ENCODE measurements at regions not wholly inside any gene's neighbourhood (a gene's known extent, or its start where the extent isn't known, plus 50 kb on each side); places are given as distances from the start of the nearest gene placed in this dataset.

GRCh38 chr1:230507236-230507635 is 81.1 kb upstream of the PGBD5 start:
- Histone ChIP-seq H3K27me3 (replicated peaks; ENCODE audit: insufficient read depth) (no peaks in the 10 kb centered on the region), H3K4me1 (replicated peaks) (no peaks in the 10 kb centered on the region), H3K27ac (no peak overlapping the region), H3K4me3 (no peak overlapping the region), H3K36me3 (no peaks in the 10 kb centered on the region), H3K9me3 (no peaks in the 10 kb centered on the region)
- intact Hi-C loops (cut with DNase I): no loop called here
- 86% methylated on average over 2 of the region's 2 CpGs for whole genome bisulfite sequencing
- no peak for TF ChIP-seq POLR2AphosphoS5 (IDR thresholded peaks at IDR 0.05)
- no peak for TF ChIP-seq POLR2A (IDR thresholded peaks at IDR 0.05)
- TF ChIP-seq CTCF (IDR thresholded peaks at IDR 0.05): no peak
- no peak for DNase-seq (ENCODE audit: low spot score)

- 71% methylated on average over 3 of the region's 3 CpGs for WGBS
- DNase-seq (ENCODE audit: low spot score): no peak
- H3K4me3 ChIP-seq: no peak overlapping the region
Observed at GRCh38 chr1:230506451-230506850, 80.3 kb upstream of the PGBD5 start.

GRCh38 chr1:230504310-230504709 is 78.2 kb upstream of the PGBD5 start:
- TF ChIP-seq CTCF (IDR thresholded peaks at IDR 0.05) (no peak), POLR2A (IDR thresholded peaks at IDR 0.05) (no peak), POLR2AphosphoS5 (IDR thresholded peaks at IDR 0.05) (no peak)
- DNase-seq (ENCODE audit: low spot score): no peak
- intact Hi-C loops (cut with DNase I): no loop called here

More at GRCh38 chr1:230506451-230506850, 80.3 kb upstream of the PGBD5 start:
- H3K27me3 ChIP-seq (replicated peaks; ENCODE audit: insufficient read depth): no peaks in the 10 kb centered on the region
- no peaks in the 10 kb centered on the region for H3K36me3 ChIP-seq
- no peaks in the 10 kb centered on the region for H3K9me3 ChIP-seq
- no peak overlapping the region for H3K27ac ChIP-seq
- H3K4me1 ChIP-seq (replicated peaks): no peaks in the 10 kb centered on the region
- intact Hi-C loops (cut with DNase I): no loop called here
- TF ChIP-seq POLR2A (IDR thresholded peaks at IDR 0.05) (no peak), CTCF (IDR thresholded peaks at IDR 0.05) (no peak), POLR2AphosphoS5 (IDR thresholded peaks at IDR 0.05) (no peak)

DNA sequence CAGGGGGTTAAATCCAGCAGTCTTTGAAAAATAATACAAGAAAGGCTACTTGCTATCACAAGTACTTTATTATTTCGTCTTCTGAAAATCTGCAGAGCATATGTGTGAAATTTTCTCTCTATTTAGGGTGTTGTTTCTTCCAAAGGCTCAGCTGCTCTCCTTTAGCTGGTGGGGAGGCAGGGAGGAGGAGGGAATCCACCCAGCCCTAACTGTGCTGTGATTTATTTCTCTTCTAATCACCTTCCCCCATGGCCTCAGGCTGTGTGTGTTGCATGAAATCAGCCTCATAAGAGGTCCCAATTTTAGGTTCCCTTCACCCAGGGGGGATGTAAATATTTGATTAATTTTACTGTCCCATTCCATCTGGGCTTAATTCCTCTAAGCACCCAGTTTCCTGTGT is 77.6 kb upstream of the PGBD5 start:
- H3K4me3 ChIP-seq: no peak overlapping the region
- no peak for DNase-seq (ENCODE audit: low spot score)
- H3K27ac ChIP-seq: no peak overlapping the region

More at GRCh38 chr1:230504310-230504709, 78.2 kb upstream of the PGBD5 start:
- no peaks in the 10 kb centered on the region for H3K4me1 ChIP-seq (replicated peaks)
- no peaks in the 10 kb centered on the region for H3K9me3 ChIP-seq
- H3K27me3 ChIP-seq (replicated peaks; ENCODE audit: insufficient read depth): no peaks in the 10 kb centered on the region
- WGBS: 82% methylated on average over 6 of the region's 6 CpGs
- H3K4me3 ChIP-seq: no peak overlapping the region
- no peak overlapping the region for H3K27ac ChIP-seq
- H3K36me3 ChIP-seq: no peaks in the 10 kb centered on the region

More for the DNA sequence above, 77.6 kb upstream of the PGBD5 start:
- no peak for TF ChIP-seq POLR2AphosphoS5 (IDR thresholded peaks at IDR 0.05)
- TF ChIP-seq CTCF (IDR thresholded peaks at IDR 0.05): no peak
- no peak for TF ChIP-seq POLR2A (IDR thresholded peaks at IDR 0.05)
- Histone ChIP-seq H3K27me3 (replicated peaks; ENCODE audit: insufficient read depth) (no peaks in the 10 kb centered on the region), H3K4me1 (replicated peaks) (no peaks in the 10 kb centered on the region), H3K9me3 (no peaks in the 10 kb centered on the region), H3K36me3 (no peaks in the 10 kb centered on the region)
- intact Hi-C loops (cut with DNase I): no loop called here
- 87% methylated on average over 1 of the region's 1 CpG for WGBS
